Astrocyte (in vitro differentiated cells and primary cell): ENCODE measurements at regions not wholly inside any gene's neighbourhood (a gene's known extent, or its start where the extent isn't known, plus 50 kb on each side); places are given as distances from the start of the nearest gene placed in this dataset.
A peak's percentile ranks its signal among the peaks of the same experiment; 100 is the strongest.

Experiments
- DNase-seq: peaks from one replicate; pipeline ENCODE4 v3.0.0-alpha.2; 2010; ENCODE audit warnings: low read depth
- FAIRE-seq: peaks from 2 replicates; lab custom pipeline; 2011; peaks lifted over from hg19 to GRCh38; lab: Jason Lieb, UNC
- H2AFZ ChIP-seq: 2 replicates; pipeline ENCODE4 v1.6.0; 2012; ENCODE audit warnings: low read depth, low read length, inconsistent platforms
- H3K27ac ChIP-seq: 2 replicates; pipeline ENCODE4 v1.5.1; 2011; ENCODE audit warnings: low read depth, low read length, inconsistent platforms
- H3K27me3 ChIP-seq: 2 replicates; pipeline ENCODE4 v1.6.0; 2011; ENCODE audit warnings: low read length, inconsistent platforms; ENCODE audit not compliant: insufficient read depth
- H3K36me3 ChIP-seq: 2 replicates; pipeline ENCODE4 v1.5.1; 2011; ENCODE audit warnings: low read length, inconsistent platforms; ENCODE audit not compliant: insufficient read depth
- H3K4me1 ChIP-seq: 2 replicates; pipeline ENCODE4 v1.5.1; 2011; ENCODE audit warnings: low read length, inconsistent platforms; ENCODE audit not compliant: insufficient read depth
- H3K4me2 ChIP-seq: 2 replicates; pipeline ENCODE4 v1.6.0; 2012; ENCODE audit warnings: low read length, inconsistent platforms
- H3K4me3 ChIP-seq: 2 replicates; pipeline ENCODE4 v1.5.1; 2011; ENCODE audit warnings: low read depth, mild to moderate bottlenecking, low read length, inconsistent platforms; ENCODE audit not compliant: insufficient read depth
- H3K79me2 ChIP-seq: 2 replicates; pipeline ENCODE4 v1.6.0; 2012; ENCODE audit warnings: mild to moderate bottlenecking, low read length, inconsistent platforms; ENCODE audit not compliant: insufficient read depth
- H3K9ac ChIP-seq: 2 replicates; pipeline ENCODE4 v1.6.0; 2012; ENCODE audit warnings: mild to moderate bottlenecking, low read length, inconsistent platforms
- H3K9me3 ChIP-seq: 2 replicates; pipeline ENCODE4 v1.5.1; 2012; ENCODE audit warnings: low read depth, mild to moderate bottlenecking, low read length, inconsistent platforms; ENCODE audit not compliant: insufficient read depth
- H4K20me1 ChIP-seq: 2 replicates; pipeline ENCODE4 v1.6.0; 2012; ENCODE audit warnings: low read length, inconsistent platforms; ENCODE audit not compliant: insufficient read depth
- H3K27ac Mint-ChIP-seq: one replicate; pipeline ENCODE4 v1.8.0; 2021; ENCODE audit warnings: mild to moderate bottlenecking, mixed read lengths; ENCODE audit not compliant: unreplicated experiment
- H3K27me3 Mint-ChIP-seq: one replicate; pipeline ENCODE4 v1.8.0; 2021; ENCODE audit warnings: low read depth, mixed read lengths; ENCODE audit not compliant: unreplicated experiment
- H3K36me3 Mint-ChIP-seq: one replicate; pipeline ENCODE4 v1.8.0; 2021; ENCODE audit warnings: low read depth, mixed read lengths; ENCODE audit not compliant: unreplicated experiment
- H3K4me1 Mint-ChIP-seq: one replicate; pipeline ENCODE4 v1.8.0; 2021; ENCODE audit warnings: low read depth, mixed read lengths; ENCODE audit not compliant: unreplicated experiment
- H3K4me3 Mint-ChIP-seq: one replicate; pipeline ENCODE4 v1.8.0; 2021; ENCODE audit warnings: mild to moderate bottlenecking, moderate library complexity, mixed read lengths; ENCODE audit not compliant: unreplicated experiment
- H3K9me3 Mint-ChIP-seq: one replicate; pipeline ENCODE4 v1.8.0; 2021; ENCODE audit warnings: mild to moderate bottlenecking, mixed read lengths; ENCODE audit not compliant: unreplicated experiment
- EZH2 ChIP-seq: IDR thresholded peaks from 2 replicates; pipeline ENCODE4 v1.6.1; 2012; ENCODE audit warnings: mild to moderate bottlenecking, low read length, inconsistent platforms; ENCODE audit not compliant: insufficient read depth
- TF ChIP-seq, protein P1 (sequence below): IDR thresholded peaks from 2 replicates; pipeline ENCODE4 v1.5.1; 2011; ENCODE audit warnings: low read depth, mild to moderate bottlenecking, inconsistent platforms, low read length, moderate library complexity; ENCODE audit not compliant: insufficient read depth

DNA sequence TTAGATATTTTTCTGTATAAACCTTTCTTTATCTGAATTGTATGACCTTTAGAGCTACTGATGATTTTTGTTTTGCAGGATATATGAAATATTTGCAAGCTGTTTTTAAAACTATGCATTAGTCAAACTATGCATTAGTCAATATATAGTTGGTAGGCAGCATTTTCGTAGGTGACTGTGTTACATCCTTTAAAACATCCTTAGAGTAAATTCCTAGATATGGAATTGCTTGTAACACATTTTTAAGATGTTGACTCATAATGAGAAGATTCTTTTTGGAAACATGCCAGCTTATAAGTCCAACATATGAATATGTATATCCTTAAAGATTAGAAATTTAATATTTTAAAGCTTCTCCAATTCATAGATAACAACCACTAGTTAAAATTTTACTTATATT, 1768.5 kb downstream of the PCDH7 start:
- no peak overlapping the region for H3K4me3 ChIP-seq
- TF ChIP-seq, protein P1, sequence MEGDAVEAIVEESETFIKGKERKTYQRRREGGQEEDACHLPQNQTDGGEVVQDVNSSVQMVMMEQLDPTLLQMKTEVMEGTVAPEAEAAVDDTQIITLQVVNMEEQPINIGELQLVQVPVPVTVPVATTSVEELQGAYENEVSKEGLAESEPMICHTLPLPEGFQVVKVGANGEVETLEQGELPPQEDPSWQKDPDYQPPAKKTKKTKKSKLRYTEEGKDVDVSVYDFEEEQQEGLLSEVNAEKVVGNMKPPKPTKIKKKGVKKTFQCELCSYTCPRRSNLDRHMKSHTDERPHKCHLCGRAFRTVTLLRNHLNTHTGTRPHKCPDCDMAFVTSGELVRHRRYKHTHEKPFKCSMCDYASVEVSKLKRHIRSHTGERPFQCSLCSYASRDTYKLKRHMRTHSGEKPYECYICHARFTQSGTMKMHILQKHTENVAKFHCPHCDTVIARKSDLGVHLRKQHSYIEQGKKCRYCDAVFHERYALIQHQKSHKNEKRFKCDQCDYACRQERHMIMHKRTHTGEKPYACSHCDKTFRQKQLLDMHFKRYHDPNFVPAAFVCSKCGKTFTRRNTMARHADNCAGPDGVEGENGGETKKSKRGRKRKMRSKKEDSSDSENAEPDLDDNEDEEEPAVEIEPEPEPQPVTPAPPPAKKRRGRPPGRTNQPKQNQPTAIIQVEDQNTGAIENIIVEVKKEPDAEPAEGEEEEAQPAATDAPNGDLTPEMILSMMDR: no peak
- no peak for TF ChIP-seq EZH2
- H3K79me2 ChIP-seq: no peaks in the 10 kb centered on the region
- Mint-ChIP-seq H3K27ac (no peak overlapping the region), H3K4me1 (peaks cover 5% of the 10 kb centered on the region), H3K9me3 (no peaks in the 10 kb centered on the region), H3K36me3 (no peaks in the 10 kb centered on the region), H3K4me3 (no peak overlapping the region), H3K27me3 (no peaks in the 10 kb centered on the region)
- no peaks in the 10 kb centered on the region for H3K36me3 ChIP-seq
- H3K9me3 ChIP-seq: no peaks in the 10 kb centered on the region
- no peak overlapping the region for H3K4me2 ChIP-seq
- no peaks in the 10 kb centered on the region for H4K20me1 ChIP-seq
- DNase-seq (no peak), FAIRE-seq (no peak)
- no peak overlapping the region for H3K9ac ChIP-seq
- no peak overlapping the region for H3K27ac ChIP-seq
- H3K4me1 ChIP-seq: no peaks in the 10 kb centered on the region
- no peaks in the 10 kb centered on the region for H3K27me3 ChIP-seq
- H2AFZ ChIP-seq: no peak overlapping the region

DNA sequence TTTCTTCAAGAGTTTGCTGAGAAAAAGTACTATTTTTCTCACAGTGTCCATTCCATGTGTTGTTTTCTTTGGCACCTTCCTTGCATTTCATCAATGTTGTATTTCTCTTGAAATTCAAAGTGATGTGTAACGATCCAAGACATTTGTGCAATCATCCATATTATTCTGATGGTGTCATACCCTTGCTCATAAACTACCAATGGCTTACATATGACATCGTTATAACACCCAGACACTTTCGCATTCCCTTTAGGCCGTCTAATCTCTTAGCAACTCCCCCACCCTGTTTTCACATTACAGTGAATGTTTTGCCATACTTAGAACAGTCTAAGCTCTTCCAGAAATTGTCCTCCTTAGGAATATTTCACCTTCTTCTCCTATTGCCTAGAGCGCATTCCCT, 1779.0 kb downstream of the PCDH7 start:
- no peaks in the 10 kb centered on the region for H3K36me3 Mint-ChIP-seq

DNA sequence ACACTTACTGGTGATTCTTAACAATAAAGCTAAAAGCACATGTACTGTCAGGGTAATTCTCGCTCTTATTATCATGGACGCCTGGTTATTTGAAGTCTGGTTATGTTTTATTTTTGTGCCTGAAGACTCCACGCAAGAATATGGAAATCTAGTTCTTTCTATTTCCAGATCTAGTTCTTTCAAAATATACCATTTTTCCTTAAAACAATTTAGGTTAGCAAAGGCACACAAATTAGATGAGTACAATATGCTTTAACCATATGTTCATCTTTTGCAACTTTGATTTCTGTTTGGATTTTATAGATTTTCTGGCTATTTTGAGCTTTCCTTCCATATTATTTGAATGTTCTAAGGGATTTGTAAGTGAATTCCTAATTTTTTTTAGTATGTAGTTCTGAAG, 1783.1 kb downstream of the PCDH7 start:
- no peaks in the 10 kb centered on the region for H3K4me1 ChIP-seq
- no peak overlapping the region for H3K9ac ChIP-seq
- no peaks in the 10 kb centered on the region for H3K9me3 ChIP-seq
- no peak for DNase-seq
- H3K27me3 Mint-ChIP-seq: no peaks in the 10 kb centered on the region
- H3K27ac ChIP-seq: no peak overlapping the region
- H3K36me3 ChIP-seq: no peaks in the 10 kb centered on the region
- no peak overlapping the region for H3K27ac Mint-ChIP-seq
- no peak overlapping the region for H2AFZ ChIP-seq
- no peaks in the 10 kb centered on the region for H3K79me2 ChIP-seq
- no peaks in the 10 kb centered on the region for H3K27me3 ChIP-seq
- no peak for FAIRE-seq
- peaks cover 8% of the 10 kb centered on the region for H3K4me1 Mint-ChIP-seq
- no peak for TF ChIP-seq EZH2
- TF ChIP-seq, protein P1: no peak
- no peak overlapping the region for H3K4me3 ChIP-seq
- peaks cover 2% of the 10 kb centered on the region for H3K9me3 Mint-ChIP-seq
- H3K4me3 Mint-ChIP-seq: no peak overlapping the region
- H4K20me1 ChIP-seq: no peaks in the 10 kb centered on the region
- no peaks in the 10 kb centered on the region for H3K36me3 Mint-ChIP-seq
- no peak overlapping the region for H3K4me2 ChIP-seq

More for the DNA sequence above, 1779.0 kb downstream of the PCDH7 start:
- DNase-seq (peak; percentile 61), FAIRE-seq (no peak)
- peak overlapping the region; percentile 82 for H3K27ac Mint-ChIP-seq
- H3K4me1 ChIP-seq: no peaks in the 10 kb centered on the region
- no peaks in the 10 kb centered on the region for H4K20me1 ChIP-seq
- H3K4me2 ChIP-seq: no peak overlapping the region
- no peak overlapping the region for H2AFZ ChIP-seq
- peak overlapping the region; percentile 39 for H3K9ac ChIP-seq
- no peaks in the 10 kb centered on the region for H3K27me3 Mint-ChIP-seq
- H3K27me3 ChIP-seq: no peaks in the 10 kb centered on the region
- H3K27ac ChIP-seq: peak overlapping the region; percentile 78
- no peaks in the 10 kb centered on the region for H3K36me3 ChIP-seq
- no peaks in the 10 kb centered on the region for H3K79me2 ChIP-seq
- H3K4me3 Mint-ChIP-seq: no peak overlapping the region
- H3K9me3 ChIP-seq: no peaks in the 10 kb centered on the region
- peaks cover 8% of the 10 kb centered on the region for H3K4me1 Mint-ChIP-seq
- TF ChIP-seq EZH2: no peak
- TF ChIP-seq, protein P1: no peak
- no peak overlapping the region for H3K4me3 ChIP-seq
- no peaks in the 10 kb centered on the region for H3K9me3 Mint-ChIP-seq
